OCI-LY7 (cell line): ENCODE measurements at regions not wholly inside any gene's neighbourhood (a gene's known extent, or its start where the extent isn't known, plus 50 kb on each side); places are given as distances from the start of the nearest gene placed in this dataset.

Experiments
- BruUV-seq: library from RNA; stranded (reverse); fragments of 400-500 nt; replicated peaks from 2 replicates; lab custom pipeline; 2021; lab: Mats Ljungman, UMichigan
- CTCF ChIA-PET: fragments of 300-600 bp; sonication (Branson Sonifier 250); formaldehyde crosslinking; loops from one replicate; lab custom pipeline; 2022; ENCODE audit warnings: antibody characterized with exemption; ENCODE audit not compliant: unreplicated experiment; lab: Charles Lee
- POLR2A ChIA-PET: fragments of 300-600 bp; sonication (Branson Sonifier 250); formaldehyde crosslinking; loops from one replicate; lab custom pipeline; 2022; ENCODE audit warnings: antibody characterized with exemption; lab: Charles Lee
- DNase-seq: peaks from one replicate; pipeline ENCODE4 v3.0.0-alpha.2; 2015; ENCODE audit warnings: low spot score
- H2AFZ ChIP-seq: fragments of 200-600 bp; sonication (generic), shearing (Covaris generic); 2 replicates; pipeline ENCODE4 v1.6.1; 2014; ENCODE audit warnings: mild to moderate bottlenecking, antibody characterized with exemption, low read length, moderate library complexity
- H3K27ac ChIP-seq: fragments of 200-600 bp; sonication (generic); 2 replicates; pipeline ENCODE4 v1.5.1; 2014; ENCODE audit warnings: mixed run types, low read depth, mild to moderate bottlenecking, moderate library complexity, low read length, inconsistent platforms; ENCODE audit not compliant: poor library complexity, severe bottlenecking
- H3K36me3 ChIP-seq: fragments of 200-600 bp; sonication (generic); 2 replicates; pipeline ENCODE4 v1.6.1; 2014; ENCODE audit warnings: mild to moderate bottlenecking, antibody characterized with exemption, low read length, moderate library complexity, mixed read lengths; ENCODE audit not compliant: insufficient read depth
- H3K4me1 ChIP-seq: fragments of 200-600 bp; sonication (generic); 2 replicates; pipeline ENCODE4 v1.5.1; 2014; ENCODE audit warnings: mild to moderate bottlenecking, low read length; ENCODE audit not compliant: insufficient read depth, poor library complexity, severe bottlenecking
- H3K4me2 ChIP-seq: fragments of 200-600 bp; sonication (generic); 2 replicates; pipeline ENCODE4 v1.6.1; 2014; ENCODE audit warnings: mild to moderate bottlenecking, low read length
- H3K4me3 ChIP-seq: fragments of 200-600 bp; sonication (generic); 2 replicates; pipeline ENCODE4 v1.5.1; 2014; ENCODE audit warnings: mild to moderate bottlenecking, low read depth, low read length; ENCODE audit not compliant: poor library complexity, severe bottlenecking
- H3K79me2 ChIP-seq: fragments of 200-600 bp; sonication (generic); 2 replicates; pipeline ENCODE4 v1.6.1; 2016; ENCODE audit warnings: low read depth, mild to moderate bottlenecking, low read length, moderate library complexity, mixed read lengths; ENCODE audit not compliant: insufficient read depth
- H3K9me2 ChIP-seq: fragments of 200-600 bp; sonication (generic); 2 replicates; pipeline ENCODE4 v1.6.1; 2016; ENCODE audit warnings: mild to moderate bottlenecking, low read length, mixed read lengths; ENCODE audit not compliant: insufficient read depth
- H3K9me3 ChIP-seq: fragments of 200-600 bp; sonication (generic); 2 replicates; pipeline ENCODE4 v1.6.1; 2014; ENCODE audit warnings: mild to moderate bottlenecking, mixed run types, low read length, mixed read lengths
- H4K20me1 ChIP-seq: fragments of 200-600 bp; sonication (generic); 2 replicates; pipeline ENCODE4 v1.6.1; 2014; ENCODE audit warnings: mild to moderate bottlenecking, antibody characterized with exemption, low read length, moderate library complexity, mixed read lengths; ENCODE audit not compliant: insufficient read depth
- CTCF ChIP-seq: fragments of 200-600 bp; sonication (generic); conservative IDR thresholded peaks from 2 replicates; pipeline ENCODE4 v1.5.1; 2014; ENCODE audit warnings: mild to moderate bottlenecking, antibody characterized with exemption, low read length, moderate library complexity, mixed read lengths
- EZH2phosphoT487 ChIP-seq: fragments of 200-600 bp; sonication (generic); IDR thresholded peaks from 2 replicates; pipeline ENCODE4 v1.6.1; 2018; ENCODE audit warnings: low read depth, borderline replicate concordance, mild to moderate bottlenecking, mixed run types, antibody characterized with exemption, low read length, moderate library complexity, mixed read lengths
- intact Hi-C: fragments of 100-400 bp; cut with micrococcal nuclease; formaldehyde crosslinking; loops from one replicate; pipeline ENCODE4 v1.10.0; 2022; ENCODE audit not compliant: unreplicated experiment

- Histone ChIP-seq H3K27ac (no peak overlapping the region), H2AFZ (no peak overlapping the region), H4K20me1 (no peaks in the 10 kb centered on the region), H3K9me2 (no peaks in the 10 kb centered on the region), H3K4me3 (no peak overlapping the region), H3K4me2 (no peak overlapping the region), H3K9me3 (no peaks in the 10 kb centered on the region), H3K79me2 (no peaks in the 10 kb centered on the region), H3K4me1 (no peaks in the 10 kb centered on the region), H3K36me3 (no peaks in the 10 kb centered on the region)
- CTCF ChIA-PET = no interaction called here
- no TSS peak for BruUV-seq
- TF ChIP-seq EZH2phosphoT487 (no peak), CTCF (no peak)
- no peak for DNase-seq
- POLR2A ChIA-PET = interaction anchor here (0.5 kb wide), 1 partner anchor 13 kb away, joined by 3 read pairs; no protein-coding TSS in a partner anchor
- intact Hi-C loops = no loop called here
These were observed 128.5 kb upstream of the SYNDIG1 start for GRCh38 chr20:24340933-24341332.

- Histone ChIP-seq H3K4me2 (no peak overlapping the region), H3K79me2 (no peaks in the 10 kb centered on the region), H3K9me2 (no peaks in the 10 kb centered on the region), H3K27ac (no peak overlapping the region), H3K4me3 (no peak overlapping the region), H4K20me1 (no peaks in the 10 kb centered on the region), H3K36me3 (no peaks in the 10 kb centered on the region), H3K9me3 (no peaks in the 10 kb centered on the region), H3K4me1 (no peaks in the 10 kb centered on the region), H2AFZ (no peak overlapping the region)
- ChIA-PET POLR2A (no interaction called here), CTCF (no interaction called here)
- TF ChIP-seq CTCF (no peak), EZH2phosphoT487 (no peak)
- no peak for DNase-seq
- intact Hi-C loops = no loop called here
- no TSS peak for BruUV-seq
These were observed 130.2 kb upstream of the SYNDIG1 start for GRCh38 chr20:24339210-24339641.

- POLR2A ChIA-PET = no interaction called here
- no peaks in the 10 kb centered on the region for H3K9me3 ChIP-seq
- no peak overlapping the region for H3K4me3 ChIP-seq
- intact Hi-C loops = no loop called here
- CTCF ChIA-PET = no interaction called here
- H3K4me1 ChIP-seq = no peaks in the 10 kb centered on the region
- H3K36me3 ChIP-seq = no peaks in the 10 kb centered on the region
- DNase-seq = no peak
- no peak overlapping the region for H2AFZ ChIP-seq
- TF ChIP-seq EZH2phosphoT487 = no peak
- no peak for TF ChIP-seq CTCF
- no peak overlapping the region for H3K4me2 ChIP-seq
- H3K79me2 ChIP-seq = no peaks in the 10 kb centered on the region
- no TSS peak for BruUV-seq
- no peak overlapping the region for H3K27ac ChIP-seq
- no peaks in the 10 kb centered on the region for H3K9me2 ChIP-seq
- no peaks in the 10 kb centered on the region for H4K20me1 ChIP-seq
These were observed 131.9 kb upstream of the SYNDIG1 start for GRCh38 chr20:24337551-24337950.
